Testis (tissue), 2 donors: ENCODE measurements at regions not wholly inside any gene's neighbourhood (a gene's known extent, or its start where the extent isn't known, plus 50 kb on each side); places are given as distances from the start of the nearest gene placed in this dataset.

Experiments used
- DNase-seq: peaks from one replicate; pipeline ENCODE4 v3.0.0-alpha.2; 2019
- H3K27ac ChIP-seq, 2 donors: fragments of 200-600 bp; sonication (generic); one replicate each; pipeline ENCODE4 v1.5.1; 2019
- H3K27me3 ChIP-seq: fragments of 200-600 bp; sonication (generic); one replicate; pipeline ENCODE4 v1.5.1; 2019
- H3K36me3 ChIP-seq: fragments of 200-600 bp; sonication (generic); one replicate; pipeline ENCODE4 v1.5.1; 2017; ENCODE audit warnings: low read depth; ENCODE audit errors: missing control alignments
- H3K4me1 ChIP-seq: fragments of 200-600 bp; sonication (generic); one replicate; pipeline ENCODE4 v1.5.1; 2019
- H3K4me3 ChIP-seq, 2 donors: fragments of 200-600 bp; sonication (generic); one replicate each; pipeline ENCODE4 v1.5.1; 2017 to 2019
- H3K9me3 ChIP-seq: fragments of 200-600 bp; sonication (generic); one replicate; pipeline ENCODE4 v1.5.1; 2017
- CTCF ChIP-seq, 3 experiments: fragments of 450-650 bp in 2 of 3; fragments of 200-600 bp in 1 of 3; sonication (generic) in 1 of 3; IDR thresholded peaks; one replicate each; pipeline ENCODE4 v1.5.1; 2016 to 2019; ENCODE audit warnings: antibody characterized with exemption in 3 of 3, mild to moderate bottlenecking in 2 of 3, moderate library complexity in 1 of 3
- POLR2A ChIP-seq: fragments of 450-650 bp; IDR thresholded peaks from one replicate; pipeline ENCODE4 v1.6.1; 2017; ENCODE audit warnings: antibody characterized with exemption, mild to moderate bottlenecking, moderate library complexity
- WGBS, 2 donors: methylation state at CpG; one replicate each; pipeline ENCODE4 v1.1.5; 2018; 5-methylcytosine and 5-hydroxymethylcytosine counted together
- intact Hi-C: fragments of 100-400 bp; cut with DNase I; formaldehyde crosslinking; loops from one replicate; pipeline ENCODE4 v1.15.1; 2023; ENCODE audit warnings: low total_unique reads

- Histone ChIP-seq H3K9me3 (no peaks in the 10 kb centered on the region), H3K27me3 (no peaks in the 10 kb centered on the region), H3K4me1 (no peaks in the 10 kb centered on the region), H3K27ac (no peak overlapping the region), H3K36me3 (no peaks in the 10 kb centered on the region), H3K4me3 (no peak overlapping the region)
- TF ChIP-seq POLR2A (no peak), CTCF (IDR thresholded peaks at IDR 0.05) (no peak)
- 56% methylated on average over 3 of the region's 3 CpGs for WGBS, 2 donors
- no peak for DNase-seq
- intact Hi-C loops = no loop called here
These were observed 222.2 kb downstream of the LURAP1L start for GRCh38 chr9:12997009-12997408.

- TF ChIP-seq POLR2A = no peak
- TF ChIP-seq CTCF (IDR thresholded peaks at IDR 0.05) = no peak
- 50 to 52% methylated on average over 4 of the region's 4 CpGs for WGBS, 2 donors
- H3K36me3 ChIP-seq = no peaks in the 10 kb centered on the region
- no peak for DNase-seq
- H3K9me3 ChIP-seq = no peaks in the 10 kb centered on the region
- H3K4me1 ChIP-seq = no peaks in the 10 kb centered on the region
- H3K4me3 ChIP-seq = no peak overlapping the region
- H3K27me3 ChIP-seq = no peaks in the 10 kb centered on the region
- H3K27ac ChIP-seq = no peak overlapping the region
- intact Hi-C loops = no loop called here
These were observed 227.3 kb downstream of the LURAP1L start for GRCh38 chr9:13001989-13002580.

GRCh38 chr9:13002740-13003139 is 227.9 kb downstream of the LURAP1L start:
- Histone ChIP-seq H3K4me3 (no peak overlapping the region), H3K27ac (no peak overlapping the region), H3K27me3 (no peaks in the 10 kb centered on the region), H3K36me3 (no peaks in the 10 kb centered on the region), H3K9me3 (no peaks in the 10 kb centered on the region), H3K4me1 (no peaks in the 10 kb centered on the region)
- DNase-seq = no peak
- intact Hi-C loops = no loop called here
- TF ChIP-seq CTCF (IDR thresholded peaks at IDR 0.05) = no peak
- TF ChIP-seq POLR2A = no peak
- 83 to 89% methylated on average over 2 of the region's 2 CpGs for WGBS, 2 donors

GRCh38 chr9:13009871-13010270 is 235.1 kb downstream of the LURAP1L start:
- H3K27me3 ChIP-seq = no peaks in the 10 kb centered on the region
- H3K9me3 ChIP-seq = no peaks in the 10 kb centered on the region
- TF ChIP-seq POLR2A (no peak), CTCF (IDR thresholded peaks at IDR 0.05) (no peak)
- intact Hi-C loops = no loop called here
- H3K4me3 ChIP-seq = no peak overlapping the region
- whole genome bisulfite sequencing, 2 donors = 91 to 98% methylated on average over 2 of the region's 2 CpGs
- H3K27ac ChIP-seq = no peak overlapping the region
- no peaks in the 10 kb centered on the region for H3K36me3 ChIP-seq
- DNase-seq = no peak
- H3K4me1 ChIP-seq = no peaks in the 10 kb centered on the region
